Activated CD8-positive, alpha-beta T cell treated with anti-CD3 and anti-CD28 coated beads, Interleukin-2, amount 10 ng/mL, durations not matched to agents 7 days and 5 days (primary cell): ENCODE measurements at regions not wholly inside any gene's neighbourhood (a gene's known extent, or its start where the extent isn't known, plus 50 kb on each side); places are given as distances from the start of the nearest gene placed in this dataset.
A peak's percentile ranks its signal among the peaks of the same experiment; 100 is the strongest.

Experiments
- ATAC-seq: fragments of 150-1000 bp; cut with Tn5 transposase; one replicate; pipeline ENCODE4 v1.10.0; 2021; ENCODE audit warnings: moderate library complexity
- CTCF ChIA-PET: fragments of 350-600 bp; sonication (Branson Sonifier 250); formaldehyde crosslinking; loops from one replicate; lab custom pipeline; 2021; ENCODE audit warnings: antibody characterized with exemption; lab: Charles Lee
- POLR2A ChIA-PET: fragments of 350-600 bp; sonication (Branson Sonifier 250); formaldehyde crosslinking; loops from one replicate; lab custom pipeline; 2021; ENCODE audit warnings: antibody characterized with exemption; lab: Charles Lee
- DNase-seq: peaks from one replicate; pipeline ENCODE4 v3.0.0-alpha.2; 2020
- H3K27ac Mint-ChIP-seq: one replicate; pipeline ENCODE4 v1.8.0; 2021; ENCODE audit warnings: mild to moderate bottlenecking, mixed read lengths
- H3K27me3 Mint-ChIP-seq: one replicate; pipeline ENCODE4 v1.8.0; 2021; ENCODE audit warnings: low read depth, mixed read lengths
- H3K36me3 Mint-ChIP-seq: one replicate; pipeline ENCODE4 v1.8.0; 2021; ENCODE audit warnings: low read depth, mixed read lengths
- H3K4me1 Mint-ChIP-seq: one replicate; pipeline ENCODE4 v1.8.0; 2021; ENCODE audit warnings: low read depth, mixed read lengths
- H3K4me3 Mint-ChIP-seq: one replicate; pipeline ENCODE4 v1.8.0; 2021; ENCODE audit warnings: mild to moderate bottlenecking, mixed read lengths
- H3K9me3 Mint-ChIP-seq: one replicate; pipeline ENCODE4 v1.8.0; 2022; ENCODE audit warnings: mixed read lengths; ENCODE audit not compliant: insufficient read depth

GRCh38 chr17:55872374-55872773 lies 121.5 kb downstream of the PCTP start:
- CTCF ChIA-PET = interaction anchor here (1.4 kb wide), 1 partner anchor 9 kb away, joined by 3 read pairs; no protein-coding TSS in a partner anchor
- no peak for ATAC-seq
- POLR2A ChIA-PET = no interaction called here
- Mint-ChIP-seq H3K4me1 (no peaks in the 10 kb centered on the region), H3K9me3 (no peaks in the 10 kb centered on the region), H3K27me3 (peaks cover 11% of the 10 kb centered on the region), H3K36me3 (no peaks in the 10 kb centered on the region), H3K4me3 (no peak overlapping the region), H3K27ac (no peak overlapping the region)
- no peak for DNase-seq

GRCh38 chr17:55873017-55873758 lies 122.3 kb downstream of the PCTP start:
- DNase-seq = no peak
- Mint-ChIP-seq H3K9me3 (no peaks in the 10 kb centered on the region), H3K27me3 (peaks cover 11% of the 10 kb centered on the region), H3K4me3 (no peak overlapping the region), H3K27ac (no peak overlapping the region), H3K36me3 (no peaks in the 10 kb centered on the region), H3K4me1 (no peaks in the 10 kb centered on the region)
- ChIA-PET POLR2A (no interaction called here), CTCF (no interaction called here)
- ATAC-seq = no peak

DNA sequence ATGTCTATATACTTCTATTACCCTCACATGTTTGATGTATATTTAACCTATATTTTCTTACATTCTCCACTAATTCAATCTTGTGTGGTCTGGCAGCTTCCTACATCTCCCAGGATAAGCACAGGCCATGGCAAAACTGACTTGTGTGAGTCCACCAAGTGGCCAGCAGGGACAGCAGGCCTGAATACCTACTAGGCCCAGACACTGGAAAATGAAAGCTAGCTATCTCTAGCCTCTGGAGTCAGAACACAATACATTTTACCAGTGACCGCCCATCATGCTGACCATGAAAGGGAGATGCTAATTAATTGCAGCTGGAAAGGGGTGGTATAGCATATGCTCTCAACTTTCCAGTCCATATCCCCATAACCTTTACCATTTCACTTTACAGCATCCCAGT lies 132.3 kb downstream of the PCTP start:
- Mint-ChIP-seq H3K4me1 (no peaks in the 10 kb centered on the region), H3K9me3 (no peaks in the 10 kb centered on the region), H3K27me3 (no peaks in the 10 kb centered on the region), H3K4me3 (no peak overlapping the region), H3K36me3 (no peaks in the 10 kb centered on the region), H3K27ac (no peak overlapping the region)
- POLR2A ChIA-PET = no interaction called here
- no peak for DNase-seq
- ATAC-seq = no peak
- CTCF ChIA-PET = no interaction called here

DNA sequence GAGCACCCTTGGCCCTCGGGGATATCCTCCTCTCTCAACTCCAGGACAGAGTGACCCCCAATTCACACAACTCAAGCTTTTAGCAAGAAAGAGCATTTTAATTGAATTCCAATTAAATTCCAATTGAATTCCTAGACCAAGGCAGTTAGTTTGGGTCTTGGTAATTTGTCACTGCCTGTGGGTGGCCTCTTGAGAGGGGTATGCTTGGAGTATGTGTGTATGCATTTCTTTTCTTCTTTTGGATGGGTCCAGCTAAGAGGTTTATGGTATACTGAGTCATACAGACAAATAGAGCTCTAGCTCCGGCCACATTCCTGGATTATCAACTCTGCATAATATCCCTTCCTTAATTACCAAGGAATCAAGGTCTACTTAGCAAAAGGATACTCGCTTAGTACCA lies 136.7 kb downstream of the PCTP start:
- peaks cover 6% of the 10 kb centered on the region for H3K27me3 Mint-ChIP-seq

DNA sequence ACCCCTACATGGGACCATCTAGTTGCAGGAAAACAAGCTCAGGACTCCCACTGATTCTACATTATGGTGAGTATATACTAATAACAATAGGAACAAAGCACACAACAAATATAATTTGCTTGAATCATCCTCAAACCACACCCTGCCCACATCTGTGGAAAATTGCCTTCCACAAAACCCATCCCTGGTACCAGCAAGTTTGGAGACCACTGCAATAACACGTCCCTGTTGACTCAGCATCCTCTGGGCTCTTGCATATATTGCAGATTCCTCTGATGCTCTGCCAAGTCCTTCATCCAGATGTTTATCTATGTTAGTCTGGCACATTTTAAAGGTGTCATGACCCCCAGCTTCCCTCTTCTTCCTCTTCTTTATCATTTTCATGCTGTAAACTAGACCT lies 138.4 kb downstream of the PCTP start:
- H3K4me3 Mint-ChIP-seq = no peak overlapping the region
- H3K27me3 Mint-ChIP-seq = peaks cover 8% of the 10 kb centered on the region
- no peak for ATAC-seq
- POLR2A ChIA-PET = no interaction called here
- no peak overlapping the region for H3K27ac Mint-ChIP-seq
- CTCF ChIA-PET = no interaction called here
- no peaks in the 10 kb centered on the region for H3K4me1 Mint-ChIP-seq
- H3K36me3 Mint-ChIP-seq = no peaks in the 10 kb centered on the region
- no peaks in the 10 kb centered on the region for H3K9me3 Mint-ChIP-seq
- DNase-seq = no peak

More for the DNA sequence above, 136.7 kb downstream of the PCTP start:
- DNase-seq (no peak), ATAC-seq (no peak)
- Mint-ChIP-seq H3K4me1 (no peaks in the 10 kb centered on the region), H3K36me3 (no peaks in the 10 kb centered on the region), H3K9me3 (no peaks in the 10 kb centered on the region), H3K4me3 (no peak overlapping the region), H3K27ac (no peak overlapping the region)
- POLR2A ChIA-PET = no interaction called here
- CTCF ChIA-PET = no interaction called here

DNA sequence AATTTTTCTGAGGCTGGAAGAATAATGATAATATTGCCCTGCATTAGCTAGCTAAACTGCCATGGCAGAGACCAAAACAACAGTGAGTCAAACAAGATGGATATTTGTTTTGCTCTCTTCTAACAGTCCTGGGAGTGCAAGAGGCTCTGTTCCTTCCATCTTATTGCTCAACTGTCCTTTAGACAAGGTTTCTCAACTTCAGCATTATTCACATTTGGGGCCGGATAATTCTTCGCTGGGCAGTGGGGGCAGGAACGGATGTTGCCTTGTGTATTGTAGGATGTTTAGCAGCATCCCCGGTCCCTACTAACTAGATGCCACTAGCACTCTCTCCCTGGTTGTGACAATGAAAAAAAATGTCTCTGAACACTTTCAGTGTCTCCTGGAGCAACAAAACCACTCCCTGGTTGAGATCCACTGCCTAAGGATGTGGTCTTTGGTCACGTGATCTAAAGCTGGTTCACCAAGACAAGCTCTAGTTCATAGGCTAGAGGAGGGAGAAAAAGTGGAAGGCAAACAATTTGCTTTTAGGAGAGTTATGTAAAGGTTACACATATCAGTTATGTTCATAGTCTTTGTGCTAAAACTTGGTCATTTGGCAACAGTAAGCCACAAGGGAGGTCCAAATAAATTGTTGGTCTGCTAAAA lies 144.4 kb downstream of the PCTP start:
- H3K4me3 Mint-ChIP-seq = no peak overlapping the region
- DNase-seq = peak; percentile 53
- peaks cover 6% of the 10 kb centered on the region for H3K27me3 Mint-ChIP-seq
- peaks cover 8% of the 10 kb centered on the region for H3K4me1 Mint-ChIP-seq
- no peaks in the 10 kb centered on the region for H3K9me3 Mint-ChIP-seq
- CTCF ChIA-PET = no interaction called here
- H3K27ac Mint-ChIP-seq = no peak overlapping the region
- H3K36me3 Mint-ChIP-seq = no peaks in the 10 kb centered on the region
- POLR2A ChIA-PET = no interaction called here
- ATAC-seq = no peak

DNA sequence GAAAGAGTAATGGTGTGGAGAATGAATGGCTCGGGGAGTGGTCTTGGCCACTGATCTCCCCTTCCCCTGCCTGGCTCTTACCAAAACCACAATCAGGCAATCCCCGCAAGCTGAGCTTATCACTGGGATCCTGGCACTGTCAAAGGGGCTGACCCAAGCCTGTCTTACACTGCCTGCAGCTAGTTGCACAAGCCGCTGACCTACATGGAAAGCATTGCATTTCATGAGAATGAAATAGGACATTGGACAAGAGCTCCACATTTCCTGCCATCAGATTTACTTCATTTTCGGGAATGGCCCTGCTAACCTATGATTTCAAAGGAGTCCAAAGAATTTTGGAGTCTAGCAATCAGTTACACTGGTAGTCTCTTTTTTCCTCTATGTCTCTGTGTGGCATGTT lies 146.4 kb downstream of the PCTP start:
- CTCF ChIA-PET = no interaction called here
- Mint-ChIP-seq H3K27ac (no peak overlapping the region), H3K9me3 (no peaks in the 10 kb centered on the region), H3K4me3 (no peak overlapping the region), H3K27me3 (peaks cover 2% of the 10 kb centered on the region), H3K4me1 (peaks cover 8% of the 10 kb centered on the region), H3K36me3 (no peaks in the 10 kb centered on the region)
- ATAC-seq (no peak), DNase-seq (no peak)
- POLR2A ChIA-PET = no interaction called here

DNA sequence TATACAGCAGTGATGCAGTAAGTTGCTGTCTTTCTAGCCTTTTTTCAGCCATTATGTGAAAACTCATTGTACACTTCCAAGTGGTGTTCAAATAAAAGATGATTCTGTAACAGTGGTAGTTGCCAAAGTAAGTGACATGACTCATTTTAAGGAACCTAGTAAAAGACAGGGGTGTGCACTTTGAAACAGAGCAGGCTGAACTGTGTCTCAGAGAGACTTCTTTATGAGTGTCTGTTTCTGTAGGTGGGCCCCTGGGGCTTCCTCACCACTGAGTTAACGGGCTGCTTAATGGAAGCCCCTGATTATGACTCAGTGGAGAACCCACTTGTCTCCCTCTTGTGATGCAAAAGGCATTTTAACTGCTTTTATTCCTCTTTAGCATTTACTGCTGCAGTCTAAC lies 147.3 kb downstream of the PCTP start:
- H3K27ac Mint-ChIP-seq = no peak overlapping the region
- DNase-seq = no peak
- no peaks in the 10 kb centered on the region for H3K27me3 Mint-ChIP-seq
- CTCF ChIA-PET = no interaction called here
- H3K9me3 Mint-ChIP-seq = no peaks in the 10 kb centered on the region
- H3K36me3 Mint-ChIP-seq = no peaks in the 10 kb centered on the region
- ATAC-seq = no peak
- POLR2A ChIA-PET = no interaction called here
- no peak overlapping the region for H3K4me3 Mint-ChIP-seq
- H3K4me1 Mint-ChIP-seq = peaks cover 8% of the 10 kb centered on the region

- Mint-ChIP-seq H3K4me3 (no peak overlapping the region), H3K9me3 (no peaks in the 10 kb centered on the region), H3K27ac (no peak overlapping the region), H3K4me1 (peaks cover 4% of the 10 kb centered on the region), H3K36me3 (no peaks in the 10 kb centered on the region), H3K27me3 (no peaks in the 10 kb centered on the region)
- no peak for DNase-seq
- POLR2A ChIA-PET = no interaction called here
- no peak for ATAC-seq
- CTCF ChIA-PET = no interaction called here
Measured at GRCh38 chr17:55900188-55900587, 149.3 kb downstream of the PCTP start.

DNA sequence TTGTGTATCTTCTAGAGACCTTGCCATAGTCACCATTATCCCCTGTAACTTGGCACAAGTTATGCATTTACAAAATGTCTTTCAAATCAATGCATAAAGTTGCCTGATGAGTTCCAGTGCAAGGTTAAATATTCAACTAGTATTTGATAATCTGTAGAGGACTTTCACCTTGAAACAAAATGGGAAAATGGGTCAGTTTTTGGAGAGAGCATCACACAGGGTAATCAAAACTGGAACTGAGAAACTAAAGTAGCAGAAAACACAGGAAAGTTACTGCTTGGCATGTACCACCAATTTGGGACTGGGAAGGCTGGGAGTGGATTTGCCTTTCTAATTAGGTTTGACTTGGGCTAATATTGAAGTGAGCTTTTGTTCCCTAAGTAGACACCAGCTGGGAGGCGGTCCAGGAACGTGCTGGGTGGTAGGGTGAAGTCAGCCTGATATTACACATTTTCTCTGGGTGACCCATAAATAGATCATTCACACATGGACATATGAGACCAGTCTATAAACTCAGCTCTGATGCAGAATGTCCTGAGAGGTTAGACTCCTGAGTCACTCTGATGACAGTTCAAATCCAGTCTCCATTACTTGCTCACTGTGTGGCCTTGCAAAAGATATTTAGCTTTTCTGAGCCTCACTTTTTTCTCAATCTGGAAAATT lies 152.3 kb downstream of the PCTP start:
- no peak for DNase-seq
- no peak overlapping the region for H3K27ac Mint-ChIP-seq
- no peak overlapping the region for H3K4me3 Mint-ChIP-seq
- no peaks in the 10 kb centered on the region for H3K9me3 Mint-ChIP-seq
- H3K4me1 Mint-ChIP-seq = no peaks in the 10 kb centered on the region
- ATAC-seq = no peak
- H3K27me3 Mint-ChIP-seq = peaks cover 4% of the 10 kb centered on the region
- POLR2A ChIA-PET = no interaction called here
- H3K36me3 Mint-ChIP-seq = no peaks in the 10 kb centered on the region
- CTCF ChIA-PET = no interaction called here

DNA sequence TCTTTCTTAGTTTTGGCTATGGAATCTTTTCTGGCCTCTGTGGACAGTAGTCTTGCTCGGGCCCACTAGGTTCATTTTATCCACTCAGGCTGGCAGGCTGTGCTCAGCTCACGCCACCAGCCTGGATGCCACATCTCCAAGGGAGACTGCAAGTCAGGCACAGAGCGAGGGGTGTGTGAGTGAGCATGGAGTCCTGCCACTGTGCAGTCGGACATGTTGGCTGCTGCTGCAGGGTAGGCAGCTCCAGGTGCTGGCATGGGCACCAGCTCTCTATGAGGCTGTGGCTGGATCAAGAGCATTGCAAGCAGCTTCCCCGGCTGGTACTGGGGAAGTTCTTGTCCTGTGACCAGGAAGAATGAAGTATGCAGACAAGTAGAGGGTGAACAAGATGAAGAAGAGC lies 158.9 kb downstream of the PCTP start:
- DNase-seq (no peak), ATAC-seq (no peak)
- Mint-ChIP-seq H3K4me3 (no peak overlapping the region), H3K27ac (no peak overlapping the region), H3K9me3 (no peaks in the 10 kb centered on the region), H3K27me3 (peaks cover 4% of the 10 kb centered on the region), H3K4me1 (no peaks in the 10 kb centered on the region), H3K36me3 (no peaks in the 10 kb centered on the region)
- ChIA-PET POLR2A (no interaction called here), CTCF (no interaction called here)

DNA sequence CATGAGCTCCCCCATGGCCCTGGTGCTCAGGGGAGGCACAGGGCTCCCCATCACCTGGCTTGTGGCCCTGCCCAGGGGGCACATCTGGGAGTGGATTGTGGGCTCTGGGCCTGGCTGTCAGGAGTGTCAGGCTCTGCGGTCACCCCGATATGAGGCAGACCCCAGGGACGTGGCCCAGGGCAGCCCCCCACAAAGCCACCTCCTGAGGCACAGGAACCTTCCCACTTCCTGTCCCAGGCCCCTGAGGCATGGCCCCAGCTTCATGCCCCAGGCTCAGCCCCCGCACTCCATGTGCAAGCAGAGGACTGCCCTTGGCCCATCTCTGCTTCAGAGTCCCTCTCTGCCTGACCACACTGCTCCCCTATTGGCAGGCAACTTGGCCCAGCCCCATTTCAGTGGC lies 160.3 kb downstream of the PCTP start:
- CTCF ChIA-PET = no interaction called here

More for the DNA sequence above, 160.3 kb downstream of the PCTP start:
- ATAC-seq = no peak
- Mint-ChIP-seq H3K9me3 (no peaks in the 10 kb centered on the region), H3K27me3 (peaks cover 3% of the 10 kb centered on the region), H3K4me1 (no peaks in the 10 kb centered on the region), H3K27ac (no peak overlapping the region), H3K36me3 (no peaks in the 10 kb centered on the region), H3K4me3 (no peak overlapping the region)
- no peak for DNase-seq
- POLR2A ChIA-PET = interaction anchor here (0.6 kb wide), 1 partner anchor 32 kb away, joined by 4 read pairs; no protein-coding TSS in a partner anchor
